Neural progenitor cell (in vitro differentiated cells): ENCODE measurements at regions not wholly inside any gene's neighbourhood (a gene's known extent, or its start where the extent isn't known, plus 50 kb on each side); places are given as distances from the start of the nearest gene placed in this dataset.

Source experiments
- DNase-seq: peaks from one replicate; pipeline ENCODE4 v3.0.0-alpha.2; 2016; ENCODE audit warnings: low spot score
- H2AFZ ChIP-seq: fragments of 200-600 bp; sonication (generic); replicated peaks from 2 replicates; pipeline ENCODE4 v1.6.1; 2016; ENCODE audit warnings: antibody characterized with exemption
- H3F3A ChIP-seq: fragments of 200-600 bp; sonication (generic); 2 replicates; pipeline ENCODE4 v1.6.1; 2016; ENCODE audit warnings: antibody characterized with exemption, low read depth
- H3K27ac ChIP-seq: fragments of 200-600 bp; sonication (generic); 2 replicates; pipeline ENCODE4 v1.5.1; 2016; ENCODE audit warnings: mild to moderate bottlenecking
- H3K27me3 ChIP-seq: fragments of 200-600 bp; sonication (generic); 2 replicates; pipeline ENCODE4 v1.6.1; 2016; ENCODE audit warnings: mild to moderate bottlenecking, moderate library complexity
- H3K36me3 ChIP-seq: fragments of 200-600 bp; sonication (generic); 2 replicates; pipeline ENCODE4 v1.5.1; 2016
- H3K4me1 ChIP-seq: fragments of 200-600 bp; sonication (generic); 2 replicates; pipeline ENCODE4 v1.6.1; 2016; ENCODE audit warnings: mixed run types
- H3K4me2 ChIP-seq: fragments of 200-600 bp; sonication (generic); 2 replicates; pipeline ENCODE4 v1.6.1; 2016
- H3K4me3 ChIP-seq: fragments of 200-600 bp; sonication (generic); 2 replicates; pipeline ENCODE4 v1.5.1; 2016
- H3K79me2 ChIP-seq: fragments of 200-600 bp; sonication (generic); 2 replicates; pipeline ENCODE4 v1.6.1; 2016; ENCODE audit warnings: low read depth
- H3K9ac ChIP-seq: fragments of 200-600 bp; sonication (generic); 2 replicates; pipeline ENCODE4 v1.6.1; 2016
- H3K9me3 ChIP-seq: fragments of 200-600 bp; sonication (generic); 2 replicates; pipeline ENCODE4 v1.5.1; 2016; ENCODE audit warnings: low read depth
- H4K20me1 ChIP-seq: fragments of 200-600 bp; sonication (generic); 2 replicates; pipeline ENCODE4 v1.6.1; 2016; ENCODE audit warnings: low read depth
- H3K27ac Mint-ChIP-seq: 3 replicates; pipeline ENCODE4 v1.8.0; 2021; ENCODE audit warnings: mixed read lengths
- H3K27me3 Mint-ChIP-seq: 2 replicates; pipeline ENCODE4 v1.8.0; 2022; ENCODE audit warnings: low read depth, mild to moderate bottlenecking, inconsistent platforms, moderate library complexity, mixed read lengths; ENCODE audit not compliant: insufficient read depth
- H3K36me3 Mint-ChIP-seq: 3 replicates; pipeline ENCODE4 v1.8.0; 2021; ENCODE audit warnings: mixed read lengths
- H3K4me1 Mint-ChIP-seq: 3 replicates; pipeline ENCODE4 v1.8.0; 2021; ENCODE audit warnings: mixed read lengths
- H3K4me3 Mint-ChIP-seq: 3 replicates; pipeline ENCODE4 v1.8.0; 2021; ENCODE audit warnings: mild to moderate bottlenecking, moderate library complexity, mixed read lengths
- H3K9me3 Mint-ChIP-seq: 3 replicates; pipeline ENCODE4 v1.8.0; 2020; ENCODE audit warnings: mixed read lengths
- CTCF ChIP-seq: fragments of 200-600 bp; sonication (generic); IDR thresholded peaks from 2 replicates; pipeline ENCODE4 v1.5.1; 2017; ENCODE audit warnings: antibody characterized with exemption, mild to moderate bottlenecking
- EZH2 ChIP-seq: fragments of 200-600 bp; sonication (generic); IDR thresholded peaks from 2 replicates; pipeline ENCODE4 v1.6.1; 2017; ENCODE audit warnings: antibody characterized with exemption, mild to moderate bottlenecking, moderate library complexity
- EZH2phosphoT487 ChIP-seq: fragments of 200-600 bp; sonication (generic); IDR thresholded peaks from 2 replicates; pipeline ENCODE4 v1.6.1; 2017; ENCODE audit warnings: antibody characterized with exemption

DNA sequence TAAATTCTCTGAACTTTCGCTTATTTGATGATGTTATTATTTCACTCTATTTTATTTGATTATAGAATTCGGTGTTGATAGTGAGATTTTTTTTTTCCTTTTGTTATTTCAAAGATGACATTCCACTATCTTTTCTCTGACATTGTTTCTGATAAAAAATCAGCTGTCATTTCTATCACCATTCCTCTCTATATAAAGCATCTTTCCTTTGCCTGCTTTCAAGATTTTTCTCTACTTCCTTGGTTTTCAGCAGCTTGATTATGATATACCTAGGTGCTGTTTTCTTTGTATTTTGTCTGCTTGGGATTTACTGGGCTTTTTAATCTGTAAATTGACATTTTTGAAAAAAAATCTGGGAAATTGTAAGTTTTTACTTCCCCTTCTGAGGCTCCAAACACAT, 344.0 kb downstream of the HLX start:
- no peak for DNase-seq
- Histone ChIP-seq H3K36me3 (no peaks in the 10 kb centered on the region), H3K9me3 (no peaks in the 10 kb centered on the region), H3K27me3 (peaks cover 10% of the 10 kb centered on the region), H3K4me2 (no peak overlapping the region), H3K4me3 (no peak overlapping the region), H2AFZ (no peak overlapping the region), H3K4me1 (peaks cover 6% of the 10 kb centered on the region), H3K27ac (no peak overlapping the region), H3F3A (no peaks in the 10 kb centered on the region), H4K20me1 (no peaks in the 10 kb centered on the region), H3K79me2 (no peaks in the 10 kb centered on the region), H3K9ac (no peak overlapping the region)
- Mint-ChIP-seq H3K27me3 (no peaks in the 10 kb centered on the region), H3K27ac (no peak overlapping the region), H3K4me3 (no peak overlapping the region), H3K4me1 (peaks cover 7% of the 10 kb centered on the region), H3K36me3 (no peaks in the 10 kb centered on the region), H3K9me3 (peaks cover 27% of the 10 kb centered on the region)
- TF ChIP-seq EZH2phosphoT487 = no peak
- TF ChIP-seq EZH2 = no peak
- no peak for TF ChIP-seq CTCF

- Histone ChIP-seq H3K9me3 (no peaks in the 10 kb centered on the region), H2AFZ (no peak overlapping the region), H3K4me2 (no peak overlapping the region), H3K36me3 (no peaks in the 10 kb centered on the region), H3K27ac (no peak overlapping the region), H3K4me1 (peaks cover 14% of the 10 kb centered on the region), H3K9ac (no peak overlapping the region), H3K27me3 (peaks cover 10% of the 10 kb centered on the region), H3F3A (no peaks in the 10 kb centered on the region), H3K4me3 (no peak overlapping the region), H4K20me1 (no peaks in the 10 kb centered on the region), H3K79me2 (no peaks in the 10 kb centered on the region)
- Mint-ChIP-seq H3K4me1 (peaks cover 13% of the 10 kb centered on the region), H3K36me3 (no peaks in the 10 kb centered on the region), H3K27me3 (peaks cover 4% of the 10 kb centered on the region), H3K27ac (no peak overlapping the region), H3K4me3 (no peak overlapping the region), H3K9me3 (peaks cover 25% of the 10 kb centered on the region)
- DNase-seq = no peak
- no peak for TF ChIP-seq CTCF
- no peak for TF ChIP-seq EZH2
- no peak for TF ChIP-seq EZH2phosphoT487
Observed at GRCh38 chr1:221227460-221227859, 348.2 kb downstream of the HLX start.

GRCh38 chr1:221227872-221228337, 348.7 kb downstream of the HLX start:
- peak overlapping the region; percentile 13 for H3K4me2 ChIP-seq
- Mint-ChIP-seq H3K36me3 (no peaks in the 10 kb centered on the region), H3K4me1 (peaks cover 13% of the 10 kb centered on the region), H3K27me3 (peaks cover 4% of the 10 kb centered on the region), H3K9me3 (peaks cover 23% of the 10 kb centered on the region), H3K4me3 (no peak overlapping the region), H3K27ac (no peak overlapping the region)
- H3K27ac ChIP-seq = no peak overlapping the region
- no peaks in the 10 kb centered on the region for H3F3A ChIP-seq
- H3K9ac ChIP-seq = no peak overlapping the region
- H3K9me3 ChIP-seq = no peaks in the 10 kb centered on the region
- no peaks in the 10 kb centered on the region for H4K20me1 ChIP-seq
- TF ChIP-seq EZH2 (no peak), EZH2phosphoT487 (no peak), CTCF (no peak)
- H2AFZ ChIP-seq = no peak overlapping the region
- H3K4me1 ChIP-seq = peaks cover 14% of the 10 kb centered on the region
- no peaks in the 10 kb centered on the region for H3K79me2 ChIP-seq
- no peak overlapping the region for H3K4me3 ChIP-seq
- H3K36me3 ChIP-seq = no peaks in the 10 kb centered on the region
- peaks cover 10% of the 10 kb centered on the region for H3K27me3 ChIP-seq
- no peak for DNase-seq
